ENCODE measurements at regions not wholly inside any gene's neighbourhood (a gene's known extent, or its start where the extent isn't known, plus 50 kb on each side); places are given as distances from the start of the nearest gene placed in this dataset.

DNA sequence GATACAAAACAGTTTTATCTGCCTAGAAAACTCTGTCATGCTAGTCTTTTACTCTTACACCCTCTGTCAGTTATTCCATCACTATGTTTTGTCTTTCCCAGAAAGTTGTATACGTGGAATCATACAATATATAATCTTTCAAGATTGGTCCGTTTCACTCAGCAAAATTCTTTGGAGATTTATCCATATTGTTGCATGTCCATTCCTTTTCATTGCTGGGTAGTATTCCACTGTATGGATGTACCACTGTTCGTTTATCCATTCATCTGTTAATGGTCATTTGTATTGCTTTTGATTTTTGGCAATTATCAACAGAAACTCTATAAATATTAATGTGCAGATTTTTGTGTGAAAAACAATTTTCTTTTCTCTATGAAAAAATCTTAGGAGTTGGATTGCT is 63.1 kb downstream of the GLUD2 start:
- no peaks in the 10 kb centered on the region for H3K9me3 ChIP-seq (ENCODE audit: control extremely low read depth in 1 of 3, control insufficient read depth in 2 of 3, insufficient read depth in 1 of 3, low read length in 2 of 3)
- H3K79me2 ChIP-seq (ENCODE audit: control insufficient read depth, insufficient read depth, low read length) = no peaks in the 10 kb centered on the region
- ChIA-PET CTCF (interaction anchor here (0.7 kb wide), 1 partner anchor 535 kb away, joined by 3 read pairs; no protein-coding TSS in a partner anchor), POLR2A (no interaction called here)
- Mint-ChIP-seq H3K27ac (no peak overlapping the region), H3K4me1 (no peaks in the 10 kb centered on the region), H3K4me3 (no peak overlapping the region), H3K27me3 (no peaks in the 10 kb centered on the region), H3K9me3 (ENCODE audit: insufficient read depth) (no peaks in the 10 kb centered on the region)
- TF ChIP-seq, protein P1, sequence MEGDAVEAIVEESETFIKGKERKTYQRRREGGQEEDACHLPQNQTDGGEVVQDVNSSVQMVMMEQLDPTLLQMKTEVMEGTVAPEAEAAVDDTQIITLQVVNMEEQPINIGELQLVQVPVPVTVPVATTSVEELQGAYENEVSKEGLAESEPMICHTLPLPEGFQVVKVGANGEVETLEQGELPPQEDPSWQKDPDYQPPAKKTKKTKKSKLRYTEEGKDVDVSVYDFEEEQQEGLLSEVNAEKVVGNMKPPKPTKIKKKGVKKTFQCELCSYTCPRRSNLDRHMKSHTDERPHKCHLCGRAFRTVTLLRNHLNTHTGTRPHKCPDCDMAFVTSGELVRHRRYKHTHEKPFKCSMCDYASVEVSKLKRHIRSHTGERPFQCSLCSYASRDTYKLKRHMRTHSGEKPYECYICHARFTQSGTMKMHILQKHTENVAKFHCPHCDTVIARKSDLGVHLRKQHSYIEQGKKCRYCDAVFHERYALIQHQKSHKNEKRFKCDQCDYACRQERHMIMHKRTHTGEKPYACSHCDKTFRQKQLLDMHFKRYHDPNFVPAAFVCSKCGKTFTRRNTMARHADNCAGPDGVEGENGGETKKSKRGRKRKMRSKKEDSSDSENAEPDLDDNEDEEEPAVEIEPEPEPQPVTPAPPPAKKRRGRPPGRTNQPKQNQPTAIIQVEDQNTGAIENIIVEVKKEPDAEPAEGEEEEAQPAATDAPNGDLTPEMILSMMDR (IDR thresholded peaks at IDR 0.05) = no peak
- no peak for TF ChIP-seq EZH2 (IDR thresholded peaks at IDR 0.05; ENCODE audit: borderline replicate concordance, insufficient read depth, low read depth, low read length, poor library complexity, severe bottlenecking)
- H2AFZ ChIP-seq (ENCODE audit: insufficient read depth, low read depth, low read length, poor library complexity, severe bottlenecking) = no peak overlapping the region
- DNase-seq (no peak), ATAC-seq (ENCODE audit: low read depth) (no peak)
- no peak overlapping the region for H3K4me2 ChIP-seq (replicated peaks; ENCODE audit: low read depth, low read length, poor library complexity, severe bottlenecking)
- H3K36me3 ChIP-seq (replicated peaks in 1 of 2; ENCODE audit: control extremely low read depth in 1 of 2, control insufficient read depth in 1 of 2, extremely low read depth in 1 of 2, insufficient read depth in 2 of 2, low read length in 1 of 2) = no peaks in the 10 kb centered on the region
- intact Hi-C loops (cut with micrococcal nuclease) = no loop called here
- no peaks in the 10 kb centered on the region for H3K4me1 ChIP-seq (ENCODE audit: control insufficient read depth in 2 of 2, insufficient read depth in 2 of 2, low read length in 2 of 2)
- no CpG with 5 or more reads among the region's 3 CpGs for WGBS (ENCODE audit: insufficient coverage)
- no peak overlapping the region for H3K4me3 ChIP-seq (ENCODE audit: control extremely low read depth in 1 of 5, extremely low read depth in 1 of 5, insufficient read depth in 1 of 5, low read depth in 2 of 5, low read length in 4 of 5)
- H3K27me3 ChIP-seq (replicated peaks in 1 of 4; ENCODE audit: control extremely low read depth in 1 of 4, control insufficient read depth in 3 of 4, insufficient read depth in 4 of 4, low read length in 3 of 4) = no peaks in the 10 kb centered on the region
- H4K20me1 ChIP-seq (ENCODE audit: control insufficient read depth, insufficient read depth, low read length, poor library complexity, severe bottlenecking) = no peaks in the 10 kb centered on the region
- H3K27ac ChIP-seq (ENCODE audit: low read length in 2 of 2) = no peak overlapping the region
- H3K9ac ChIP-seq (ENCODE audit: low read length) = no peak overlapping the region

DNA sequence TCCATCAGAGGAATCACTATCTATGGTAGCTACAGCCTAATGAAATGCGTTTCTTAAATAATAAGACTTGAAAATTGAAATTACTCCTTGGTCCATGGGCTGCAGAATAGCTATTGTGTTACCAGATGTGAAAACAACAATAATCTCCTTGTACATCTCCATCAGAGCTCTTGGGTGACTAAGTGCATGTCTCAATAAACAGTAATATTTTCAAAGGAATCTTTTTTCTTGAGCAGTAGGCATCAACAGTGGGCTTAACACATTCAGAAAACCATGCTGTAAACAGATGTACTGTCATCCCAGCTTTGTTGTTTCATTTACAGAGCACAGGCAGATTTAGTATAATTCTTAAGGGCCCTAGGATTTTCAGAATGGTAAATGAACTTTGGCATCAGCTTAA is 67.3 kb downstream of the GLUD2 start:
- Histone ChIP-seq H3K36me3 (replicated peaks in 1 of 2; ENCODE audit: control extremely low read depth in 1 of 2, control insufficient read depth in 1 of 2, extremely low read depth in 1 of 2, insufficient read depth in 2 of 2, low read length in 1 of 2) (no peaks in the 10 kb centered on the region), H3K27ac (ENCODE audit: low read length in 2 of 2) (no peak overlapping the region), H3K79me2 (ENCODE audit: control insufficient read depth, insufficient read depth, low read length) (no peaks in the 10 kb centered on the region), H4K20me1 (ENCODE audit: control insufficient read depth, insufficient read depth, low read length, poor library complexity, severe bottlenecking) (no peaks in the 10 kb centered on the region), H3K4me3 (ENCODE audit: control extremely low read depth in 1 of 5, extremely low read depth in 1 of 5, insufficient read depth in 1 of 5, low read depth in 2 of 5, low read length in 4 of 5) (no peak overlapping the region), H3K4me1 (ENCODE audit: control insufficient read depth in 2 of 2, insufficient read depth in 2 of 2, low read length in 2 of 2) (no peaks in the 10 kb centered on the region), H2AFZ (ENCODE audit: insufficient read depth, low read depth, low read length, poor library complexity, severe bottlenecking) (no peak overlapping the region), H3K9me3 (ENCODE audit: control extremely low read depth in 1 of 3, control insufficient read depth in 2 of 3, insufficient read depth in 1 of 3, low read length in 2 of 3) (no peaks in the 10 kb centered on the region), H3K4me2 (replicated peaks; ENCODE audit: low read depth, low read length, poor library complexity, severe bottlenecking) (no peak overlapping the region), H3K9ac (ENCODE audit: low read length) (no peak overlapping the region), H3K27me3 (replicated peaks in 1 of 4; ENCODE audit: control extremely low read depth in 1 of 4, control insufficient read depth in 3 of 4, insufficient read depth in 4 of 4, low read length in 3 of 4) (no peaks in the 10 kb centered on the region)
- H3K27ac Mint-ChIP-seq = no peak overlapping the region
- H3K9me3 Mint-ChIP-seq (ENCODE audit: insufficient read depth) = no peaks in the 10 kb centered on the region
- intact Hi-C loops (cut with micrococcal nuclease) = no loop called here
- POLR2A ChIA-PET = no interaction called here
- CTCF ChIA-PET = no interaction called here
- no peak overlapping the region for H3K4me3 Mint-ChIP-seq
- no CpG with 5 or more reads among the region's 1 CpG for WGBS (ENCODE audit: insufficient coverage)
- DNase-seq (no peak), ATAC-seq (ENCODE audit: low read depth) (no peak)
- H3K4me1 Mint-ChIP-seq = no peaks in the 10 kb centered on the region
- H3K27me3 Mint-ChIP-seq = no peaks in the 10 kb centered on the region
- TF ChIP-seq, protein P1 (IDR thresholded peaks at IDR 0.05) = no peak
- no peak for TF ChIP-seq EZH2 (IDR thresholded peaks at IDR 0.05; ENCODE audit: borderline replicate concordance, insufficient read depth, low read depth, low read length, poor library complexity, severe bottlenecking)

Measured in B cell (primary cell).